ENCODE measurements at regions not wholly inside any gene's neighbourhood (a gene's known extent, or its start where the extent isn't known, plus 50 kb on each side); places are given as distances from the start of the nearest gene placed in this dataset.

DNA sequence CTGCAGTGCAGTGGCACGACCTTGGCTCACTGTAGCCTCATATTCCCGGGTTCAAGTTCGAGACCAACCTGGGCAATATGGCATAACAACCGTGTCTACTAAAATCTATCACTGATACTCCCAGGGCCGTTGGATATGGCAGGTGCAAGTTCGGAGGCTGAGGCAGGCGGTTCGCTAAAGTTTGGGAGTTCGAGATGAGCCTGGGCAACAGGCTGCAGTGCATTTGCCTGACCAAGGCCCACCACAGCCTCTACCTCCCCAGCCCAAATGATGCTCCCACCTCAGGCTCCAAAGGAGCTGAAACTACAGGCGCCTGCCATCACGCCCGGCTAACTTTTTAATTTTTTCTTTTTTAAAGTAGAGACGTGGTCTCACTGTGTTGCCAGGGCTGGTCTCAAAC is 177.1 kb upstream of the ALG10B start:
- no peaks in the 10 kb centered on the region for H3K9me3 Mint-ChIP-seq

DNA sequence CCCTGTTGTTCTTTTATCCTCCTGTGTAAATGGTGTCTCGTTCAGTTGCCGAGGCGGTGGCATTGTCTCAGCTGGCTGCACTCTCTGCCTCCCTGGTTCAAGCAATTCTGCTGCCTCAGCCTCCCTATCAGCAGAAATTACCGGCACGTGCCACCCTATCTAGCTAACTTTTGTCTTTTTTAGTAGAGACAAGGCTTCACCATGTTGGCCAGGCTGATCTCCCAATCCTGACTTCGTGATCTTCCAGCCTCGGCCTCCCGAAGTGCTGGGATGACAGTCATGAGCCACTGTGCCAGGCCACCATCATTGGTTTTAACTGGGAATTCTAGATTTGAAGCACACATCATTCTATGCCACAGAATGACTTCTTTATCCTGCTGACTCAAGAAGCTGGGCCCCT is 175.3 kb upstream of the ALG10B start:
- Mint-ChIP-seq H3K9me3 (no peaks in the 10 kb centered on the region), H3K4me3 (no peak overlapping the region), H3K36me3 (no peaks in the 10 kb centered on the region), H3K27ac (no peak overlapping the region), H3K27me3 (no peaks in the 10 kb centered on the region), H3K4me1 (ENCODE audit: unreplicated experiment) (peaks cover 5% of the 10 kb centered on the region)
- DNase-seq (ENCODE audit: extremely low spot score, unreplicated experiment), result no peak
- TF ChIP-seq, protein P1, sequence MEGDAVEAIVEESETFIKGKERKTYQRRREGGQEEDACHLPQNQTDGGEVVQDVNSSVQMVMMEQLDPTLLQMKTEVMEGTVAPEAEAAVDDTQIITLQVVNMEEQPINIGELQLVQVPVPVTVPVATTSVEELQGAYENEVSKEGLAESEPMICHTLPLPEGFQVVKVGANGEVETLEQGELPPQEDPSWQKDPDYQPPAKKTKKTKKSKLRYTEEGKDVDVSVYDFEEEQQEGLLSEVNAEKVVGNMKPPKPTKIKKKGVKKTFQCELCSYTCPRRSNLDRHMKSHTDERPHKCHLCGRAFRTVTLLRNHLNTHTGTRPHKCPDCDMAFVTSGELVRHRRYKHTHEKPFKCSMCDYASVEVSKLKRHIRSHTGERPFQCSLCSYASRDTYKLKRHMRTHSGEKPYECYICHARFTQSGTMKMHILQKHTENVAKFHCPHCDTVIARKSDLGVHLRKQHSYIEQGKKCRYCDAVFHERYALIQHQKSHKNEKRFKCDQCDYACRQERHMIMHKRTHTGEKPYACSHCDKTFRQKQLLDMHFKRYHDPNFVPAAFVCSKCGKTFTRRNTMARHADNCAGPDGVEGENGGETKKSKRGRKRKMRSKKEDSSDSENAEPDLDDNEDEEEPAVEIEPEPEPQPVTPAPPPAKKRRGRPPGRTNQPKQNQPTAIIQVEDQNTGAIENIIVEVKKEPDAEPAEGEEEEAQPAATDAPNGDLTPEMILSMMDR (conservative IDR thresholded peaks at IDR 0.05), result no peak

More for the DNA sequence above, 177.1 kb upstream of the ALG10B start:
- Mint-ChIP-seq H3K27ac (no peak overlapping the region), H3K36me3 (no peaks in the 10 kb centered on the region), H3K4me3 (no peak overlapping the region), H3K27me3 (no peaks in the 10 kb centered on the region), H3K4me1 (ENCODE audit: unreplicated experiment) (peaks cover 5% of the 10 kb centered on the region)
- no peak for DNase-seq (ENCODE audit: extremely low spot score, unreplicated experiment)
- TF ChIP-seq, protein P1 (conservative IDR thresholded peaks at IDR 0.05), result no peak

DNA sequence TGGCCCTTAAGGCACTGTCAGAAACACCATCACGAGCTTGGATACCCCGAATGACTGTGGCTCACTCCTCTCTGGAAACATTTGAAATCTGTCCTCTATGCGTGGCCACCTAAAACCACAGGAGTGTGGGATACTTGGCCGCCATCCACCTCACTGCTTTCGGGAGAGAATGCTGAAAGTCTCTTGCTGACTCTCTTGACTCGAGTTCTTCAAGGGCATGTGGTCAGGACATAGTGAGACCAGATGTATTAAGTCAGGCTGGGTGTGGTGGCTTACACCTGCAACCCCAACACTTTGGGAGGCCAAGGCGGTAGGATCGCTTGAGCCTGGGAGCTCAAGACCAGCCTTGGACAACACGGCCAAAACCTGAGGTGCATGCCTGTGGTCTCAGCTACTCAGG is 174.7 kb upstream of the ALG10B start:
- no peaks in the 10 kb centered on the region for H3K9me3 Mint-ChIP-seq
- TF ChIP-seq, protein P1 (conservative IDR thresholded peaks at IDR 0.05), result no peak
- H3K36me3 Mint-ChIP-seq, result no peaks in the 10 kb centered on the region
- DNase-seq (ENCODE audit: extremely low spot score, unreplicated experiment), result no peak
- no peak overlapping the region for H3K4me3 Mint-ChIP-seq
- no peak overlapping the region for H3K27ac Mint-ChIP-seq
- no peaks in the 10 kb centered on the region for H3K27me3 Mint-ChIP-seq
- H3K4me1 Mint-ChIP-seq (ENCODE audit: unreplicated experiment), result peaks cover 5% of the 10 kb centered on the region

DNA sequence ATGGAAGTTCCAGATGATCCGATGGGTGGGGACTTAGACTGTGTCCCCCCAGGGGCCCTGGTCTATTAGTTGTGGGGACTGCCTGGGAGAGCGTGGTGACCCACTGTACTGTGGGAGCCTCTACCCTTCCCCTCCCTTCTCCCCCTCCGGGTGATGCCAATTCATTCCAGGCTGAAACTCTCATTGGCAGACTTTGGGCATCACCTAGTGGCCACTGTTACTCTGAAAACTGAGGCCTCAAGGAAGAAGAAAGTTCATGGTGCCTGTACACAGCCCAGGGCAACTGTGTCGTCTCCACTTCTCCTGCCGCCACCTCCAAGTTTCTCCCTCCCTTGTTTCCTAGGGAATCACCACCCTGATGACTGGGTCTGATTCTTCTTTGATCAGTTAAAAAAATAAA is 173.6 kb upstream of the ALG10B start:
- Mint-ChIP-seq H3K27ac (no peak overlapping the region), H3K4me3 (no peak overlapping the region), H3K9me3 (no peaks in the 10 kb centered on the region), H3K4me1 (ENCODE audit: unreplicated experiment) (peaks cover 5% of the 10 kb centered on the region), H3K27me3 (no peaks in the 10 kb centered on the region), H3K36me3 (no peaks in the 10 kb centered on the region)
- DNase-seq (ENCODE audit: extremely low spot score, unreplicated experiment), result no peak
- TF ChIP-seq, protein P1 (conservative IDR thresholded peaks at IDR 0.05), result no peak

DNA sequence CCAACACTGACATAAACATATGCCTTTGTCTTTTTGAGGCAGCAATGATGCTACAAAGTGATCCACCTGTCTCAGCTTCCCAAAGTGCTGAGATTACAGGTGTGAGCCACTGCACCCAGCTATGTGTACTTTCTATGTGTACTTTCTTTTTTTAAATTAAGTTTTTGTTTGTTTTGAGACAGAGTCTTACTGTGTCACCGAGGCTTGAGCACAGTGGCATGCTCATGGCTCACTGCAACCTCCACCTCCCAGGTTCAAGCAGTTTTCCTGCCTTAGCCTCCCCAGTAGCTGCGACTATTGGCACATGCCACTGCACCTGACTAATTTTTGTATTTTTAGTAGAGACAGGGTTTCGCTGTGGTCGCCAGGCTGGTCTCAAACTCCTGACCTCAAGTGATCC is 172.5 kb upstream of the ALG10B start:
- H3K4me3 Mint-ChIP-seq, result no peak overlapping the region
- H3K36me3 Mint-ChIP-seq, result no peaks in the 10 kb centered on the region
- H3K27ac Mint-ChIP-seq, result no peak overlapping the region
- TF ChIP-seq, protein P1 (conservative IDR thresholded peaks at IDR 0.05), result no peak
- DNase-seq (ENCODE audit: extremely low spot score, unreplicated experiment), result no peak
- no peaks in the 10 kb centered on the region for H3K4me1 Mint-ChIP-seq (ENCODE audit: unreplicated experiment)
- no peaks in the 10 kb centered on the region for H3K27me3 Mint-ChIP-seq
- peaks cover 8% of the 10 kb centered on the region for H3K9me3 Mint-ChIP-seq

Data from type B pancreatic cell (in vitro differentiated cells).